A549 (cell line): ENCODE measurements at regions not wholly inside any gene's neighbourhood (a gene's known extent, or its start where the extent isn't known, plus 50 kb on each side); places are given as distances from the start of the nearest gene placed in this dataset.

ENCODE experiments used
- ATAC-seq, 2 experiments: fragments of 200-7000 bp in 1 of 2; fragments of >200 bp in 1 of 2; cut with Nextera tagmentation in 1 of 2; cut with Tn5 transposase in 1 of 2; 3 replicates each; pipeline versions ENCODE4 v1.8.0 to v1.9.1; 2018 to 2020; ENCODE audit warnings: mild to moderate bottlenecking in 1 of 2, moderate library complexity in 1 of 2
- CTCF ChIA-PET: fragments of 300-600 bp; sonication (Branson Sonifier 250); formaldehyde crosslinking; extraction: SDS; loops from one replicate; lab custom pipeline; 2021; ENCODE audit warnings: antibody characterized with exemption, inconsistent platforms; lab: Yijun Ruan, JAX
- POLR2A ChIA-PET: fragments of 350-600 bp; formaldehyde crosslinking; extraction: SDS; loops from one replicate; lab custom pipeline; 2021; ENCODE audit warnings: antibody characterized with exemption, inconsistent platforms; lab: Yijun Ruan, JAX
- DNase-seq, 2 experiments: peaks; one replicate each; pipeline versions ENCODE4 v3.0.0 to v3.0.0-alpha.2; 2011 to 2016; ENCODE audit warnings: low read depth in 1 of 2, low spot score in 1 of 2
- FAIRE-seq: peaks from 2 replicates; lab custom pipeline; 2011; peaks lifted over from hg19 to GRCh38; lab: Jason Lieb, UNC
- H3K27ac ChIP-seq, 2 experiments: fragments of >200 bp; sonication (Bioruptor Twin); formaldehyde crosslinking; 3 replicates each; pipeline ENCODE4 v1.5.1; 2016 to 2017
- H3K4me1 ChIP-seq: fragments of >200 bp; sonication (Bioruptor Twin); formaldehyde crosslinking; 3 replicates; pipeline ENCODE4 v1.6.1; 2016
- H3K4me2 ChIP-seq: fragments of >200 bp; sonication (Bioruptor Twin); formaldehyde crosslinking; 3 replicates; pipeline ENCODE4 v1.6.1; 2016
- H3K4me3 ChIP-seq: fragments of >200 bp; sonication (Bioruptor Twin); formaldehyde crosslinking; 3 replicates; pipeline ENCODE4 v1.5.1; 2016
- H3K9me3 ChIP-seq: fragments of >200 bp; sonication (Bioruptor Twin); formaldehyde crosslinking; 3 replicates; pipeline ENCODE4 v1.6.1; 2016
- BHLHE40 ChIP-seq: IDR thresholded peaks from 2 replicates; pipeline ENCODE4 v1.6.1; 2012; ENCODE audit warnings: low read depth, low read length, inconsistent platforms
- CBX8 ChIP-seq: fragments of 200-600 bp; sonication (generic); IDR thresholded peaks from 2 replicates; pipeline ENCODE4 v1.6.1; 2016
- EP300 ChIP-seq, 2 experiments: fragments of >200 bp; sonication (Bioruptor Twin); formaldehyde crosslinking; IDR thresholded peaks; 2 replicates in 1 of 2; 3 replicates in 1 of 2; pipeline ENCODE4 v1.6.1; 2016 to 2017
- ESRRA ChIP-seq: fragments of 150-350 bp; IDR thresholded peaks from 2 replicates; pipeline ENCODE4 v1.6.1; 2014; ENCODE audit warnings: mild to moderate bottlenecking, low read length, borderline replicate concordance
- FOSB ChIP-seq: fragments of 250-450 bp; sonication (Bioruptor Pico); IDR thresholded peaks from 2 replicates; pipeline ENCODE4 v1.5.0; 2020; ENCODE audit warnings: mild to moderate bottlenecking, moderate library complexity
- FOSL2 ChIP-seq, 2 experiments: fragments of 450-650 bp in 1 of 2; fragments of >200 bp in 1 of 2; sonication (Bioruptor Twin) in 1 of 2; formaldehyde crosslinking; IDR thresholded peaks; 2 replicates each; pipeline versions ENCODE4 v1.5.0 to v1.6.1; 2016 to 2020; ENCODE audit warnings: mild to moderate bottlenecking in 1 of 2, moderate library complexity in 1 of 2
- FOXS1 ChIP-seq: fragments of 250-450 bp; sonication (Bioruptor Pico); IDR thresholded peaks from 2 replicates; pipeline ENCODE4 v1.5.0; 2020; ENCODE audit warnings: mild to moderate bottlenecking, moderate library complexity
- HEYL ChIP-seq: fragments of 250-450 bp; sonication (Bioruptor Pico); IDR thresholded peaks from 2 replicates; pipeline ENCODE4 v1.8.0; 2021; ENCODE audit warnings: mild to moderate bottlenecking, moderate library complexity
- HOXA7 ChIP-seq: fragments of 250-450 bp; sonication (Bioruptor Pico); IDR thresholded peaks from 2 replicates; pipeline ENCODE4 v1.5.0; 2020; ENCODE audit warnings: mild to moderate bottlenecking, moderate library complexity
- HOXB13 ChIP-seq: fragments of 250-450 bp; sonication (Bioruptor Pico); IDR thresholded peaks from 2 replicates; pipeline ENCODE4 v1.5.0; 2020; ENCODE audit warnings: low read depth, mild to moderate bottlenecking, moderate library complexity
- JUNB ChIP-seq: fragments of >200 bp; sonication (Bioruptor Twin); formaldehyde crosslinking; IDR thresholded peaks from 2 replicates; pipeline ENCODE4 v1.6.1; 2016
- KDM1A ChIP-seq: fragments of 200-600 bp; sonication (generic); IDR thresholded peaks from 2 replicates; pipeline ENCODE4 v1.6.1; 2016; ENCODE audit warnings: low read depth, mild to moderate bottlenecking
- KDM5A ChIP-seq: fragments of 200-600 bp; sonication (generic); IDR thresholded peaks from 2 replicates; pipeline ENCODE4 v1.6.1; 2016; ENCODE audit warnings: antibody characterized with exemption, mild to moderate bottlenecking
- MAFK ChIP-seq: fragments of 450-650 bp; IDR thresholded peaks from 2 replicates; pipeline ENCODE4 v1.6.1; 2014; ENCODE audit not compliant: partially characterized antibody
- MAX ChIP-seq: IDR thresholded peaks from 2 replicates; pipeline ENCODE4 v1.6.1; 2012
- NFE2L2 ChIP-seq: fragments of 150-350 bp; conservative IDR thresholded peaks from 2 replicates; pipeline ENCODE4 v1.6.1; 2014; ENCODE audit warnings: low read length
- NR3C1 ChIP-seq: fragments of >200 bp; sonication (Bioruptor Twin); formaldehyde crosslinking; IDR thresholded peaks from 3 replicates; pipeline ENCODE4 v1.6.1; 2017
- POLR2A ChIP-seq: IDR thresholded peaks from 2 replicates; pipeline ENCODE4 v1.6.1; 2012; ENCODE audit warnings: mild to moderate bottlenecking, low read length
- RARB ChIP-seq: fragments of 250-450 bp; sonication (Bioruptor Pico); IDR thresholded peaks from 2 replicates; pipeline ENCODE4 v1.8.0; 2021; ENCODE audit warnings: mild to moderate bottlenecking, moderate library complexity
- RFX5 ChIP-seq: fragments of 450-650 bp; IDR thresholded peaks from 2 replicates; pipeline ENCODE4 v1.7.1; 2014; ENCODE audit warnings: antibody characterized with exemption, mild to moderate bottlenecking, moderate library complexity
- ZC3H11A ChIP-seq: fragments of 450-650 bp; IDR thresholded peaks from 2 replicates; pipeline ENCODE4 v1.6.1; 2014; ENCODE audit warnings: antibody characterized with exemption, mild to moderate bottlenecking
- ZFP36 ChIP-seq: fragments of 450-650 bp; IDR thresholded peaks from 2 replicates; pipeline ENCODE4 v1.6.1; 2014; ENCODE audit warnings: borderline replicate concordance; ENCODE audit not compliant: partially characterized antibody
- ZSCAN20 ChIP-seq: fragments of 250-450 bp; sonication (Bioruptor Pico); IDR thresholded peaks from 2 replicates; pipeline ENCODE4 v1.8.0; 2022; ENCODE audit warnings: mild to moderate bottlenecking, moderate library complexity
- WGBS: methylation state at CpG from one replicate; pipeline ENCODE4 v1.1.6; 2017; ENCODE audit errors: missing lambda C conversion rate; 5-methylcytosine and 5-hydroxymethylcytosine counted together
- TF ChIP-seq, protein P1 (sequence below): fragments of 450-650 bp; IDR thresholded peaks from 2 replicates; pipeline ENCODE4 v1.6.1; 2014; ENCODE audit warnings: antibody characterized with exemption
- TF ChIP-seq, protein P2 (sequence below): fragments of >200 bp; sonication (Bioruptor Twin); formaldehyde crosslinking; IDR thresholded peaks from 3 replicates; pipeline ENCODE4 v1.6.1; 2016
- TF ChIP-seq, protein P3 (sequence below): IDR thresholded peaks from 2 replicates; pipeline ENCODE4 v1.6.1; 2012; ENCODE audit warnings: low read depth, borderline replicate concordance
- TF ChIP-seq, protein P4 (sequence below): fragments of >200 bp; sonication (Bioruptor Twin); formaldehyde crosslinking; IDR thresholded peaks from 3 replicates; pipeline ENCODE4 v1.5.1; 2016
- TF ChIP-seq, protein P5 (sequence below): fragments of 250-450 bp; sonication (Bioruptor Pico); IDR thresholded peaks from 2 replicates; pipeline ENCODE4 v1.5.0; 2020; ENCODE audit warnings: low read depth, mild to moderate bottlenecking, moderate library complexity

- ATAC-seq (no peak), FAIRE-seq (no peak), DNase-seq (no peak)
- POLR2A ChIA-PET, result no interaction called here
- no peaks in the 10 kb centered on the region for H3K9me3 ChIP-seq
- no peak overlapping the region for H3K27ac ChIP-seq
- H3K4me1 ChIP-seq, result no peaks in the 10 kb centered on the region
- no peak overlapping the region for H3K4me2 ChIP-seq
- TF ChIP-seq JUNB (no peak), HEYL (CRISPR knock-in tag) (no peak), POLR2A (no peak), HOXA7 (CRISPR knock-in tag) (no peak), KDM5A (no peak), CBX8 (no peak), FOSL2 (IDR thresholded peaks at IDR 0.05) (no peak), FOSL2 (CRISPR knock-in tag; IDR thresholded peaks at IDR 0.05) (no peak), ZFP36 (no peak), MAX (no peak)
- TF ChIP-seq, protein P1, sequence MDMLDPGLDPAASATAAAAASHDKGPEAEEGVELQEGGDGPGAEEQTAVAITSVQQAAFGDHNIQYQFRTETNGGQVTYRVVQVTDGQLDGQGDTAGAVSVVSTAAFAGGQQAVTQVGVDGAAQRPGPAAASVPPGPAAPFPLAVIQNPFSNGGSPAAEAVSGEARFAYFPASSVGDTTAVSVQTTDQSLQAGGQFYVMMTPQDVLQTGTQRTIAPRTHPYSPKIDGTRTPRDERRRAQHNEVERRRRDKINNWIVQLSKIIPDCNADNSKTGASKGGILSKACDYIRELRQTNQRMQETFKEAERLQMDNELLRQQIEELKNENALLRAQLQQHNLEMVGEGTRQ, result no peak
- TF ChIP-seq, protein P2, sequence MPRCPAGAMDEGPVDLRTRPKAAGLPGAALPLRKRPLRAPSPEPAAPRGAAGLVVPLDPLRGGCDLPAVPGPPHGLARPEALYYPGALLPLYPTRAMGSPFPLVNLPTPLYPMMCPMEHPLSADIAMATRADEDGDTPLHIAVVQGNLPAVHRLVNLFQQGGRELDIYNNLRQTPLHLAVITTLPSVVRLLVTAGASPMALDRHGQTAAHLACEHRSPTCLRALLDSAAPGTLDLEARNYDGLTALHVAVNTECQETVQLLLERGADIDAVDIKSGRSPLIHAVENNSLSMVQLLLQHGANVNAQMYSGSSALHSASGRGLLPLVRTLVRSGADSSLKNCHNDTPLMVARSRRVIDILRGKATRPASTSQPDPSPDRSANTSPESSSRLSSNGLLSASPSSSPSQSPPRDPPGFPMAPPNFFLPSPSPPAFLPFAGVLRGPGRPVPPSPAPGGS, result no peak
- TF ChIP-seq, all 56 proteins: peak for 0
- no peak overlapping the region for H3K4me3 ChIP-seq
- WGBS, result 32% methylated on average over 3 of the region's 3 CpGs
- CTCF ChIA-PET, result no interaction called here
These were observed 106.8 kb upstream of the RAI2 start for GRCh38 chrX:17967888-17968287.

DNA sequence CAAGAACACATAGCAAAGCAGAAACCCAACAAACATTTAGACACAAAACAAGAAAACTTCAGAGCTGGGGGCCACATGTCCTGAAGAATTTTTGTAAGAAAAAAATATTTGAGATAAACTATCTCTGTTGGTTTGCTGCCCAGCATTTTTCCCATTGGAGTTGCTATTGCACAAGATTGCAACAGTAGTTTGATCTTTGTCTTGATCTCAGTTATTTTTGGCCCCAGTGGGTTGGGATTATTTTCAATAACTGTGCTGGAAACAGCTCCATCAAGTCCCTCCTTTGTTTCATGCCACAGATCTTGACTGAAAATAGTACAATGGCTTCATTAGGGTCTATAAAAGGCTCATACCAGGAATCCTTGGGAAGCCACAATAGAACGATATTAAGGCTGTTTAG is 103.8 kb upstream of the RAI2 start:
- peak; percentile 95 for FAIRE-seq
- no peaks in the 10 kb centered on the region for H3K4me1 ChIP-seq
- no peak for DNase-seq
- no peaks in the 10 kb centered on the region for H3K9me3 ChIP-seq
- no peak for ATAC-seq
- WGBS, result 0% methylated on average over 1 of the region's 1 CpG
- H3K27ac ChIP-seq, result no peak overlapping the region
- ChIA-PET POLR2A (no interaction called here), CTCF (no interaction called here)
- no peak overlapping the region for H3K4me3 ChIP-seq
- TF ChIP-seq, protein P3, sequence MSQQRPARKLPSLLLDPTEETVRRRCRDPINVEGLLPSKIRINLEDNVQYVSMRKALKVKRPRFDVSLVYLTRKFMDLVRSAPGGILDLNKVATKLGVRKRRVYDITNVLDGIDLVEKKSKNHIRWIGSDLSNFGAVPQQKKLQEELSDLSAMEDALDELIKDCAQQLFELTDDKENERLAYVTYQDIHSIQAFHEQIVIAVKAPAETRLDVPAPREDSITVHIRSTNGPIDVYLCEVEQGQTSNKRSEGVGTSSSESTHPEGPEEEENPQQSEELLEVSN, result no peak
- TF ChIP-seq RFX5, result no peak
- H3K4me2 ChIP-seq, result no peak overlapping the region

DNA sequence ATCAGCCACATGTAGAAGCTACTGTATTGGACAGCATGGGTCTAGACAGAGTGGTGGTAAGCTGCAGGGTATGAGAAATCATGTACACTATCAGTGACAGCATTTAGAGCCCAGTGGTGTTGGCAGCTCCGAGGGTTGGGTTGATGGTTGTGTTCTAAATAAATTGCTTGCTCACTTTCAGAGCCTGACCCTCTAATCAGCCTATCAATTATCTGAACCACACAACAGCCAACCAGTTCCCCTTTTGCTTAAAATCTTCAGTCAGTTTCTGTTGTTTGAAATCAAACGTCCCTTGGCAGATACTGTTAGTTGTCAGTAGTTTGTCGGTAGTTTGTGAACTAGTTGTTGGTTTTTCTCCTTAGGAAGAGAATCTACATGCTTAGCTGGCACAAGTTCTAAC is 99.8 kb upstream of the RAI2 start:
- no peak for ATAC-seq
- 16% methylated on average over 3 of the region's 3 CpGs for WGBS
- H3K4me1 ChIP-seq, result no peaks in the 10 kb centered on the region
- POLR2A ChIA-PET, result no interaction called here
- no peak for DNase-seq
- TF ChIP-seq, protein P4, sequence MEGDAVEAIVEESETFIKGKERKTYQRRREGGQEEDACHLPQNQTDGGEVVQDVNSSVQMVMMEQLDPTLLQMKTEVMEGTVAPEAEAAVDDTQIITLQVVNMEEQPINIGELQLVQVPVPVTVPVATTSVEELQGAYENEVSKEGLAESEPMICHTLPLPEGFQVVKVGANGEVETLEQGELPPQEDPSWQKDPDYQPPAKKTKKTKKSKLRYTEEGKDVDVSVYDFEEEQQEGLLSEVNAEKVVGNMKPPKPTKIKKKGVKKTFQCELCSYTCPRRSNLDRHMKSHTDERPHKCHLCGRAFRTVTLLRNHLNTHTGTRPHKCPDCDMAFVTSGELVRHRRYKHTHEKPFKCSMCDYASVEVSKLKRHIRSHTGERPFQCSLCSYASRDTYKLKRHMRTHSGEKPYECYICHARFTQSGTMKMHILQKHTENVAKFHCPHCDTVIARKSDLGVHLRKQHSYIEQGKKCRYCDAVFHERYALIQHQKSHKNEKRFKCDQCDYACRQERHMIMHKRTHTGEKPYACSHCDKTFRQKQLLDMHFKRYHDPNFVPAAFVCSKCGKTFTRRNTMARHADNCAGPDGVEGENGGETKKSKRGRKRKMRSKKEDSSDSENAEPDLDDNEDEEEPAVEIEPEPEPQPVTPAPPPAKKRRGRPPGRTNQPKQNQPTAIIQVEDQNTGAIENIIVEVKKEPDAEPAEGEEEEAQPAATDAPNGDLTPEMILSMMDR, result no peak
- no peak for TF ChIP-seq BHLHE40
- TF ChIP-seq, protein P5, sequence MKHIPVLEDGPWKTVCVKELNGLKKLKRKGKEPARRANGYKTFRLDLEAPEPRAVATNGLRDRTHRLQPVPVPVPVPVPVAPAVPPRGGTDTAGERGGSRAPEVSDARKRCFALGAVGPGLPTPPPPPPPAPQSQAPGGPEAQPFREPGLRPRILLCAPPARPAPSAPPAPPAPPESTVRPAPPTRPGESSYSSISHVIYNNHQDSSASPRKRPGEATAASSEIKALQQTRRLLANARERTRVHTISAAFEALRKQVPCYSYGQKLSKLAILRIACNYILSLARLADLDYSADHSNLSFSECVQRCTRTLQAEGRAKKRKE (CRISPR knock-in tag), result no peak
- no peak for TF ChIP-seq EP300 (IDR thresholded peaks at IDR 0.05)
- TF ChIP-seq KDM1A, result no peak
- TF ChIP-seq NR3C1, result no peak
- TF ChIP-seq RARB (CRISPR knock-in tag), result no peak
- TF ChIP-seq HOXB13 (CRISPR knock-in tag), result no peak
- TF ChIP-seq ESRRA, result no peak
- TF ChIP-seq HEYL (CRISPR knock-in tag), result no peak
- TF ChIP-seq JUNB, result no peak
- TF ChIP-seq NFE2L2, result no peak
- no peak for TF ChIP-seq POLR2A
- TF ChIP-seq MAFK, result no peak
- TF ChIP-seq FOXS1, result no peak
- no peak for TF ChIP-seq ZSCAN20 (CRISPR knock-in tag)
- TF ChIP-seq ZC3H11A, result no peak
- TF ChIP-seq FOSB (CRISPR knock-in tag), result no peak
- CTCF ChIA-PET, result interaction anchor here (1.3 kb wide), 1 partner anchor 16 kb away, joined by 5 read pairs; no protein-coding TSS in a partner anchor
- no peaks in the 10 kb centered on the region for H3K9me3 ChIP-seq
- H3K4me2 ChIP-seq, result no peak overlapping the region
- H3K27ac ChIP-seq, result no peak overlapping the region
- H3K4me3 ChIP-seq, result no peak overlapping the region
- FAIRE-seq, result peak; percentile 49
